22Rv1 (cell line): ENCODE measurements at regions not wholly inside any gene's neighbourhood (a gene's known extent, or its start where the extent isn't known, plus 50 kb on each side); places are given as distances from the start of the nearest gene placed in this dataset.

Experiments used
- CTCF ChIP-seq: fragments of 450-650 bp; IDR thresholded peaks from 2 replicates; pipeline ENCODE4 v1.5.1; 2017; ENCODE audit warnings: mild to moderate bottlenecking
- ZFX ChIP-seq: fragments of 450-650 bp; IDR thresholded peaks from 2 replicates; pipeline ENCODE4 v1.6.1; 2017; ENCODE audit warnings: antibody characterized with exemption, borderline replicate concordance

GRCh38 chr6:4340544-4340943 is 205.2 kb upstream of the ECI2 start:
- no peak for TF ChIP-seq CTCF
- no peak for TF ChIP-seq ZFX
